HG03432 (cell line): ENCODE measurements at regions not wholly inside any gene's neighbourhood (a gene's known extent, or its start where the extent isn't known, plus 50 kb on each side); places are given as distances from the start of the nearest gene placed in this dataset.
"Not testable (repeated sequence)": the region's sequence is repeated elsewhere in the genome, so short reads cannot be mapped to it uniquely, and the experiment has no call there.

ENCODE experiments used
- ATAC-seq: cut with Tn5 transposase; IDR thresholded peaks from one replicate; pipeline ENCODE4 v1.9.1; 2021; ENCODE audit warnings: mild to moderate bottlenecking, moderate library complexity; ENCODE audit not compliant: unreplicated experiment

DNA sequence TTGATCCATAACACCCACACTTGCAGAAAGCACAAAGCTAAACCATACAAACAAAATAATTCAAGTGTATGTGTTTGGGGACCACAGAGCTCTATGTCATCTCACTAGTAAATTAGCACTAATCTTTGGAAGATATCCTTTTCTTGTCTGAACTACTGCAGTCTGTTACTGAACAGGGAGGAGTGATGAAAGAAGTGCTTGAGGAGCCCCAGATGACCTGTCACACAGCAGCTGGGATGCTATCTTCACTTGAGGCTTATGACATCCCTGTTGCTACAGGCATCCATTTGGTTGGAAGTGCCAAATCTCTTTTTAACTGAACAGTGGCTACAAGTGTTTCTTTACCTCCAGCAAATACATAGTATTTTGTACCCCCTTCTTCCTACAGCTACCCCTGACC lies 386.3 kb upstream of the CHAC2 start:
- ATAC-seq: no peak

DNA sequence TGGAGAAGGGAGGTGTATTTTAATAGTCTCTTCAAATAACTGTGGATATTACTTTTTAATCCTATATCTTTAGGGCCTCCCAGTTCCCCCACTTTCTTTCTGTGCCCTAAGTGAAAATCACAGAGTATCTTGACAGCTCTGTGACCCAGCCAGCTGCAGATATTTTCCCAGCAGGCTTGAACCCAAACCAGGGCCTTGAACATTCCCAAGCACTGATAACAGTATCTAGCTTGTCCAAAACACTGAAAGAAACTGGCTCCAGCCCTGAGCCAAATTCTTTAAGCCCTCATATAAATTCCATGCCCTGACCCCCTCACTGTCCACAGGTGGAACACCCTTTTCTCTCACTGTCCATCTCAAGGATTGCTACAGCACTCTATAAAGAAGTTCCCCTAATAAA lies 388.1 kb upstream of the CHAC2 start:
- no peak for ATAC-seq

DNA sequence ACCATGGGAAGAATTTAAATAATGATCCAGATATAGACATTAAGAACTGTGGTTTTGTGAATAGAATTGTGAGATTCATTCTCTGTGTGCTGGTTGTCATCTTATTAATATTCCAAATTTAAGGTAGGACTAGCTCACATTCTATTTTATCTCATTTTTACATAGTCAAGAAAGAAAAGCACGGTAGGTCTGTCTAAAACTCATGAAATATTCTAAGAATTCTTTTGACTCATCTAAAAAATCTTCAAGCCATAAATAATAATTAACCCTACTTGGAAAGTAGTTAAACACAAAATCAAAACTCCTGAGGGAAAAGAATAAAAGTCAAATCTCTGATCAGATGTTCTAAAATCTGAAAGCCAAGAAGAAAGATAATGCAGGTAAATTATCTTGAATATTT lies 388.8 kb upstream of the CHAC2 start:
- no peak for ATAC-seq

DNA sequence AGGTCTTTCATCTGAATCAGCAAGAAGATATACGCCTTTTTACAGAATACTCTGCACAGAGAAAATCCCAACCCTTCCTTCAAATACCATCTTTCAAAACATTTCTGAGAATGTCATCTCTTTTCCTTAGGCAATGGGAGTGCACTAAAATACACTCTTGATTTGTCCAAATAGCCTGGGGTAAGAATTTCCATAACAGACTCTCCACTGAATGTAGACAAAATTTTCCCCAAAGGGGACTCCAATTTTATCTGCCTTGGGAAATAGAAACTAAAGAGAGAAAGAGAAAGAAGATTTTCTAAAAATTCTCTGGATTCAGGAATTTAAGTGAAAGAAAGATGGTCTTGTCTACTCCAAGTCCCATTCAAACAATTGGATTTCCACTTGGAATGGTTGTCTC lies 394.5 kb upstream of the CHAC2 start:
- no peak for ATAC-seq

DNA sequence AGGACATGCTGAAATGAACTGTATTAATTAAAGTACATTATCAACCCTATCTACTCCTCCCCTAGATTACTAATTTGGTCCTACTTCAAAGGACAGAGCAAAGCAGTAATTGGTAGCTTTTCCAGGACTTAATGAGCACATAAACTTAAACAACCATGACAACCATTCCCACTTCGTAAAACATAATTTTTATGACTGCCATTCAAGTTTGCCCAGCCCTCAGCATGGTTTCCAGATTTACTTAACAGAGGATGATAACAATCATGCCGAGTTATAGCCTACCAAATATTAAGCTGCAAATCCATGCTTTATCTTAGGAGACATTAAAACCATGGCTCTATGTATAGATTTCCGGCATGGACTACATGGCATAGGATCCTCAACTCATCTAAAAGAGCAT lies 401.1 kb upstream of the CHAC2 start:
- no peak for ATAC-seq

- no peak for ATAC-seq
Observed at GRCh38 chr2:53362934-53363333, 404.7 kb upstream of the CHAC2 start.

DNA sequence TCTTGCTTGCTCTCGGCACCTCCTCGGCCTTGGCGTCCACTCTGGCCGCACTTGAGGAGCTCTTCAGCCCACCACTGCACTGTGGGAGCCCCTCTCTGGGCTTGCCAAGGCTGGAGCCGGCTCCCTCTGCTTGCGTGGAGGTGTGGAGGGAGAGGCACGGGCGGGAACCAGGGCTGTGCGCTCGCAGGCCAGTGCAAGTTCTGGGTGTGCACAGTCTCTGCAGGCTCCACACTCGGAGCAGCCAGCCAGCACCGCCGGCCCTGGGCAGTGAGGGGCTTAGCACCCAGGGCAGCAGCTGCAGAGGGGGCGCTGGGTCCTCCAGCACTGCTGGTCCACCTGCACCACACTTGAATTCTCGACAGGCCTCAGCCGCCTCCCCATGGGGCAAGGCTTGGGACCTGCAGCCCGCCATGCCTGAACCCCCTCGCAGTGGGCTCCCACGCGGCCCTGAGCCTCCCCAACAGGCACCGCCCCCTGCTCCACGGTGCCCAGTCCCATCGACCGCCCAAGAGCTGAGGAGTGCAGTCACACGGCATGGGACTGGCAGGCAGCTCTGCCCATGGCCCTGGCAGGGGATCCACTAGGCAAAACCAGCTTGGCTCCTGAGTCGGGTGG lies 411.2 kb upstream of the CHAC2 start:
- no peak for ATAC-seq

DNA sequence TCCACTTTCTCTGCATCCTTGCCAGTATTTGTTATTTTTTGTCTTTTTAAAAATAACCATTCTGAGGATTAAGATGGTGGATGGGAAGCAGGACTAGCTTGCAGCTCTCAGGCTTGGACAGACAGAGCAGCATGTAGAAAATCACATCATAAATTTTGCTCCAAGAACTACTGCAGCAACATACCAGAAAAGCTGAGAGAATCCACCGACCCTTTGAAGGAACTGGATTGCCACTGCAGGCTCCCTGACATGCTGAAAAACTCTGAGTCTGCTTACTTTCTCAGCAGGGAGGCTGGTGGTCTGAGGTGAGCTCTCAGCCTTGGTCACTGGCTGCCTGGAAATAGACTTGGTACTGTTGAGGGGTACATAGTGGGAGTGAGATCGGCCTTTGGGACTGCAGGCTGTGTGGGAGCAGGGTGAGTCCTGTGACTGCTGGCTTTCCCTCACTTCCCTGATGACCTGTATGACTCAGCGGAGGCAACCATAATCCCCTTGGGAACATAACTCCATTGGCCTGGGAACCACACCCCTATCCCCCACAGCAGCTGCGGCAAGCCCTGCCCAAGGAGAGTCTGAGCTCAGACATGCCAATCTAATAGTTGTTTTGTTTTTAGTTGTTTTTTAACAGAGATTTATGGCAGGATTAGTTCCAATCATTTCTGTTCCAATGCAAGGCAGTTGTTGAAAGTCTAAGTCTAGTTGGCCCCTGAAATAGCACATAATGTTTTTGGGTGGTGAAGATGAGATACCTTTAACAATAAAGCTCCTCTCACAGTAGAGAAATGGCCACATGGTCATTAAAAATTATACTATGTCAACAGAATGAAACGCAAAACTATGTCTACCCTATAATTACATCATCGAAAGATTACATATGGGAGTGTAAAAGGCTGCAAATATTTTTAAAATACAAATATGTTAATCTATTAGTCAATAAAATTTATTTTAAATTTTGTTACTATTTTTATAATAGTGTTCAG lies 414.2 kb upstream of the CHAC2 start:
- no peak for ATAC-seq

DNA sequence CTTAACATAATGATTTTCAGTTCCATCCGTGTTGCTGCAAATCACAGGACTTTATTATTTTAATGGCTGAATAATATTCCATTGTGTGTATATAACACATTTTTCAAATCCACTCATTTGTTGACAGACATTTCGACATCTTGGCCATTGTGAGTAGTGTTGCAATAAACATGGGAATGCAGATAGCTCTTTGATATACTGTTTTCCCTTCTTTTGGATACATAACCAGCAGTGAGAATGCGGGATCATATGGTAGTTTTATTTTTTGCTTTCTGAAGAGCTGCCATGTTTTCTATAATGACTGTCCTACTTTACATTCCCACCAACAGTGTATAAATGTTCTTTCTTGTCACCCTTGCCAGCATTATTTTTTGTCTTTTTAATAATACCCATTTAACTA lies 420.3 kb upstream of the CHAC2 start:
- no peak for ATAC-seq

DNA sequence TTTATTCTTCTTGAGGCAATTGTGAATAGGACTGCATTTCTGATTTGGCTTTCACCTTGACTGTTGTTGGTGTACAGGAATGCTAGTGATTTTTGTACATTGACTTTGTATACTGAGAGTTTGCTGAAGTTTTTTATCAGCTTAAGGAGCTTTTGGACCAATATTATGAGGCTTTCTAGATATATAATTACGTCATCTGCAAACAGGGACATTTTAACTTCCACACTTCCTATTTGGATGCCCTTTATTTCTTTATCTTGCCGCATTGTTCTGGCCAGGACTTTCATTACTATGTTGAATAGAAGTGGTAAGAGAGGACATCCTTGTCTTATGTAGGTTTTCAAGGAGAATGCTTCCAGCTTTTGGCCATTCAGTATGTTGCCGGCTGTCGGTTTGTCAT lies 425.4 kb upstream of the CHAC2 start:
- no peak for ATAC-seq

- ATAC-seq: no peak
Observed at GRCh38 chr2:53334610-53335009, 433.0 kb upstream of the CHAC2 start.

- ATAC-seq: no peak
Observed at GRCh38 chr2:53331667-53332066, 435.9 kb upstream of the CHAC2 start.

DNA sequence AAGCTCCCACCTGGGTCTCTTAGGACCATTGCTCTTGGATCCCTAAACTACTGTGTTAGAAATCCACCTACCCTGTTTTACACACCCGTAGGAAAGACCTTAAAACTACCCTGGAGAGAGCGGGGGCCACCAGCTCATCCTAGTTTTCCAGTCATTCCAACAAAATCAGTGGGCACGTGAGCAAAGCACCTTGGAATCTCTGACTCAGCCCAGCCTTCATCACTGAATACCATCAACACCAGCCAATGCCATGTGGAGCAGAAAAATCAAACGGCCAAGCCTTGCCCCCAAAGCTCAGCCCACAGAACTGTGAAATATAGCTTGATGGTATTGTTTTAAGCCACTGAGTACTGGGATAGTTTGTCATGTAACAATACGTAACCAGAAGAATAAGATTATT lies 449.7 kb upstream of the CHAC2 start:
- no peak for ATAC-seq

DNA sequence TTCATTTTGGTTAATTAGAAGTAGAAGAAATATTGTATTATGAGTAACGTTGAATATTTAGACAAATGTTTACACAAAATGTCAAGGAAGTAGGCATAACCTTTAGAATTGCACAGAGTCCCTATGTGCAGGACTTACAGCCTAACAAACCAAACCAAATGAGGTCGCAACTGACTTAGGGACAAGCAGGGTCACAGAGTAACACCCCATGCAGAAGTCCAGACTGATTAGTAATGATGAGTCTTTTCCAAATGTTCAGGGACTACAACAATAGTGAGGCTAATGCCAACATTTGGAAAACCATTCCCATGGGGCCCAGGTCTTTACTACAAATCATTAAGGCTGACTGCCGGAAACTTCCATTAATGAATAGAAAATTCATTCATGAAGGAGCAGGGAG lies 452.5 kb upstream of the CHAC2 start:
- no peak for ATAC-seq

DNA sequence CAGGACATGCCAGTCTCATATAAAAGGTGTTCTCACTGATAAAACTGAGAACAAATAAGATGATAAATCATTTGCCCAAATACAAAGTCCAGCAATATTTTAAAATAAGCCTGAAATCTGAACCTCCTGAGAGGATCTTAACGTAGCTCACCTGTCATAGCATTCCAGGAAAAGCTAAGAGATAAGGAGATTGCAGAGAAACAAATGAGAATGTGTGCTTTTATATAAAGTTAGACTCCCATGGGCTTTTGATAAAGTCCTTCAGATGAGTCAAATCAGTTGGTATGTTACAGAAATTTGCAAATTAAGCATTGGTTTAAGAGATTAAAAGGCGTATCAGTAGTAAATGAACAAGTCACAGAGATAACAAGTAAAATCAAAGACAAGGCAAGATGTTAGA lies 452.9 kb upstream of the CHAC2 start:
- ATAC-seq: no peak

GRCh38 chr2:53313644-53314043 lies 454.0 kb upstream of the CHAC2 start:
- not testable (repeated sequence) for ATAC-seq

DNA sequence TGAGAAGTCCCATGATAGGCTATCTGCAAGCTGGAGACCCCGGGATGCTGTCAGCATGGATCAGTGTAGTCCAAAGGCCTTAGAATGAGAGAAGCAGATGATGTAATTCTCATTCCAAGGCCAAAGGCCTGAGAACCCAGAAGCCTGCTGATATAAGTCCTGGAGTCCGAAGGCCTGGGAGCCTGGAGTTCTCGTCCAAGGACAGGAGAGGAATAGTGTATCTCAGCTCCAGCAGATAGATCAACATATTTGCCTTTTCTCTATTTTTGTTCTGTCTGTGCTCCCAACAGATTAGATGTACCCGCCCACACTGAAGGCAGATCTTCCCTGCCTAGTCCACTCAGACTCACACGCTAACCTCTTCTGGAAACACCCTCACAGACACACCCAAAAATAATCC lies 454.9 kb upstream of the CHAC2 start:
- no peak for ATAC-seq

DNA sequence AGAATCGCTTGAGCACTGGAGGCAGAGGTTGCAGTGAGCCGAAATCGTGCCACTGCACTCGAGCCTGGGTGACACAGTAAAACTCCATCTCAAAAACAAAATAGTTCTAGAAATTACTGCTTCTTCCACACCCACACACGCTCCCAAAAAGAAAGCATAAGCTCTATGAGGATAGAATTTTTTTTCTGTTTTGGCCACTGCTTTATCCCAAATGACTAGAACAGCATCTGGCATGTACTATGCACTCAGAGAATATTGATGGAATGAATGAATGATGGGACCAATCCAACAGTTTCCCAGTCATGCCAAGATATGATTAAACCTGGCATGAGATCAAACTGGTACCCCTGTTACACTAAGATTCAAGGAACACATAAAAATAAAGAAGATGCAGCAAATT lies 455.4 kb upstream of the CHAC2 start:
- ATAC-seq: no peak

GRCh38 chr2:53303012-53303578 lies 464.5 kb upstream of the CHAC2 start:
- ATAC-seq: no peak

GRCh38 chr2:53302455-53302854 lies 465.1 kb upstream of the CHAC2 start:
- ATAC-seq: no peak

- ATAC-seq: no peak
Observed at GRCh38 chr2:53289309-53290006, 478.1 kb upstream of the CHAC2 start.
